K562 (cell line): ENCODE measurements at regions not wholly inside any gene's neighbourhood (a gene's known extent, or its start where the extent isn't known, plus 50 kb on each side); places are given as distances from the start of the nearest gene placed in this dataset.

Experiments
- ATAC-seq: fragments of 200-7000 bp; cut with Tn5 transposase; 3 replicates; pipeline ENCODE4 v1.9.1; 2020; ENCODE audit warnings: moderate library complexity
- BruUV-seq: library from RNA; stranded (reverse); fragments of 400-500 nt; replicated peaks from 2 replicates; lab custom pipeline; 2021; lab: Mats Ljungman, UMichigan
- CTCF ChIA-PET: fragments of 300-600 bp; formaldehyde crosslinking; extraction: SDS; loops from one replicate; lab custom pipeline; 2021; ENCODE audit warnings: low intra/inter-chr PET ratio; lab: Yijun Ruan, JAX
- POLR2A ChIA-PET: fragments of 300-600, 350-650 bp; sonication (Branson Sonifier 250); formaldehyde crosslinking; extraction: SDS; loops from one replicate; lab custom pipeline; 2021; ENCODE audit warnings: antibody characterized with exemption, inconsistent platforms; lab: Yijun Ruan, JAX
- DNase-seq, 4 experiments: peaks; one replicate each; pipeline versions ENCODE4 v3.0.0 to v3.0.0-alpha.2; 2011 to 2018; ENCODE audit warnings: low spot score in 3 of 4, mixed read lengths in 3 of 4; ENCODE audit errors: extremely low read depth in 1 of 4
- FAIRE-seq: peaks from 2 replicates; lab custom pipeline; 2011; peaks lifted over from hg19 to GRCh38; lab: Jason Lieb, UNC
- H2AFZ ChIP-seq: 2 replicates; pipeline ENCODE4 v1.6.0; 2011; ENCODE audit warnings: low read depth, low read length, control low read depth, inconsistent platforms
- H3K27ac ChIP-seq: fragments of 200-600 bp; 3 replicates; pipeline ENCODE4 v1.8.0; 2011; ENCODE audit warnings: low read depth, mild to moderate bottlenecking, control low read depth, inconsistent platforms, low read length, moderate library complexity, mixed read lengths; ENCODE audit errors: extremely low read depth
- H3K27me3 ChIP-seq, 2 experiments: fragments of 300-600 bp in 1 of 2; 2 replicates in 1 of 2; 3 replicates in 1 of 2; pipeline versions ENCODE4 v1.6.0 to v1.8.0; 2011; ENCODE audit warnings: inconsistent platforms in 2 of 2, low read length in 2 of 2, mild to moderate bottlenecking in 1 of 2, mixed read lengths in 1 of 2, moderate library complexity in 1 of 2; ENCODE audit not compliant: control insufficient read depth in 2 of 2, insufficient read depth in 2 of 2
- H3K36me3 ChIP-seq: fragments of 300-600 bp; 3 replicates; pipeline ENCODE4 v1.8.0; 2011; ENCODE audit warnings: mild to moderate bottlenecking, low read length, inconsistent platforms; ENCODE audit not compliant: control insufficient read depth, insufficient read depth
- H3K4me1 ChIP-seq, 2 experiments: fragments of 200-600 bp in 1 of 2; replicated peaks in 1 of 2; 2 replicates in 1 of 2; 3 replicates in 1 of 2; pipeline versions ENCODE4 v1.5.1 to v1.8.0; 2011; ENCODE audit warnings: inconsistent platforms in 2 of 2, low read length in 2 of 2, mild to moderate bottlenecking in 1 of 2, mixed read lengths in 1 of 2, moderate library complexity in 1 of 2; ENCODE audit not compliant: control insufficient read depth in 2 of 2, insufficient read depth in 2 of 2
- H3K4me2 ChIP-seq: 2 replicates; pipeline ENCODE4 v1.6.1; 2011; ENCODE audit warnings: low read length, control low read depth, inconsistent platforms, mixed read lengths; ENCODE audit not compliant: insufficient read depth
- H3K4me3 ChIP-seq: fragments of 200-600 bp; sonication (generic), shearing (Covaris generic); 2 replicates; pipeline ENCODE4 v1.5.1; 2016; ENCODE audit warnings: control low read depth, inconsistent platforms
- H3K79me2 ChIP-seq: fragments of 200-600 bp; 3 replicates; pipeline ENCODE4 v1.8.0; 2011; ENCODE audit warnings: low read length, inconsistent platforms; ENCODE audit not compliant: control insufficient read depth, insufficient read depth
- H3K9ac ChIP-seq, 2 experiments: 2 replicates each; pipeline versions ENCODE4 v1.6.0 to v1.6.1; 2011; ENCODE audit warnings: low read depth in 2 of 2, low read length in 2 of 2, control low read depth in 1 of 2, inconsistent platforms in 1 of 2, mild to moderate bottlenecking in 1 of 2, mixed read lengths in 1 of 2; ENCODE audit not compliant: insufficient read depth in 1 of 2
- H3K9me1 ChIP-seq: one replicate; pipeline ENCODE4 v1.6.0; 2011; ENCODE audit warnings: inconsistent platforms, mild to moderate bottlenecking, low read length, moderate library complexity; ENCODE audit not compliant: control insufficient read depth, insufficient read depth
- H3K9me3 ChIP-seq: replicated peaks from 2 replicates; pipeline ENCODE4 v1.5.1; 2011; ENCODE audit warnings: low read depth, low read length, inconsistent platforms; ENCODE audit not compliant: control insufficient read depth, insufficient read depth
- H4K20me1 ChIP-seq: replicated peaks from 2 replicates; pipeline ENCODE4 v1.6.1; 2011; ENCODE audit warnings: low read length, inconsistent platforms, mixed read lengths; ENCODE audit not compliant: control insufficient read depth, insufficient read depth
- CBX2 ChIP-seq: fragments of 200-600 bp; sonication (generic); IDR thresholded peaks from one replicate; pipeline ENCODE4 v1.6.1; 2012; ENCODE audit warnings: mild to moderate bottlenecking, low read length, inconsistent platforms; ENCODE audit not compliant: insufficient read depth, poor library complexity, severe bottlenecking
- E2F8 ChIP-seq: fragments of 450-650 bp; IDR thresholded peaks from 2 replicates; pipeline ENCODE4 v1.7.1; 2018; ENCODE audit warnings: mild to moderate bottlenecking, low read depth; ENCODE audit not compliant: partially characterized antibody
- HMGXB4 ChIP-seq: sonication (generic); formaldehyde crosslinking; IDR thresholded peaks from 2 replicates; pipeline ENCODE4 v1.8.1; 2023; ENCODE audit warnings: mild to moderate bottlenecking, missing genetic modification reagents
- MLX ChIP-seq, 2 experiments: fragments of 450-650 bp in 1 of 2; sonication (generic) in 1 of 2; formaldehyde crosslinking; conservative IDR thresholded peaks; 2 replicates each; pipeline versions ENCODE4 v1.4.0 to v1.8.1; 2020 to 2022; ENCODE audit warnings: mild to moderate bottlenecking in 1 of 2, missing genetic modification reagents in 1 of 2
- SRSF3 ChIP-seq: fragments of 200-400 bp; formaldehyde crosslinking; IDR thresholded peaks from 2 replicates; pipeline ENCODE4 v1.6.1; 2016; ENCODE audit warnings: mild to moderate bottlenecking, low read length, moderate library complexity; ENCODE audit not compliant: insufficient read depth
- USF1 ChIP-seq: sonication (generic); formaldehyde crosslinking; IDR thresholded peaks from 2 replicates; pipeline ENCODE4 v1.9.0; 2022; ENCODE audit warnings: mild to moderate bottlenecking, missing genetic modification reagents
- ZBTB11 ChIP-seq, 3 experiments: fragments of 200-800 bp in 1 of 3; fragments of 250-450 bp in 1 of 3; fragments of 450-650 bp in 1 of 3; sonication (Bioruptor Pico) in 1 of 3; sonication (Bioruptor generic) in 1 of 3; formaldehyde crosslinking in 1 of 3; IDR thresholded peaks; 2 replicates each; pipeline versions ENCODE4 v1.6.1 to v1.8.0; 2016 to 2022; ENCODE audit warnings: mild to moderate bottlenecking in 2 of 3, missing genetic modification characterization in 2 of 3, missing compliant biosample characterization in 1 of 3, moderate library complexity in 1 of 3
- ZBTB9 ChIP-seq: fragments of 450-650 bp; formaldehyde crosslinking; IDR thresholded peaks from 2 replicates; pipeline ENCODE4 v1.4.0; 2020; ENCODE audit warnings: mild to moderate bottlenecking, moderate library complexity
- WGBS: fragments of 100-300 bp; shearing (Covaris generic); methylation state at CpG from one replicate; pipeline ENCODE4 v1.1.6; 2016; ENCODE audit warnings: low coverage, mixed read lengths; ENCODE audit not compliant: insufficient coverage; ENCODE audit errors: missing lambda C conversion rate; 5-methylcytosine and 5-hydroxymethylcytosine counted together
- in situ Hi-C: fragments of 300-500 bp; cut with MboI; formaldehyde crosslinking; loops from 4 replicates; pipeline ENCODE4 v1.15.0; 2018; ENCODE audit warnings: inconsistent platforms, mixed read lengths
- intact Hi-C: fragments of 100-400 bp; cut with micrococcal nuclease; formaldehyde crosslinking; loops from 2 replicates; pipeline ENCODE4 v1.14.2; 2022

- no peaks in the 10 kb centered on the region for H4K20me1 ChIP-seq
- ChIA-PET POLR2A (interaction anchor here (0.7 to 1.0 kb wide), 3 partner anchors 12 to 581 kb away, joined by 3 to 4 read pairs (median 3); no protein-coding TSS in a partner anchor), CTCF (no interaction called here)
- DNase-seq (peak; percentile 62 to 79 (median 72)), ATAC-seq (peak; percentile 99), FAIRE-seq (peak; percentile 82)
- peaks cover 13 to 14% of the 10 kb centered on the region in 2 experiments; a peak in 3 of 5 replicates for H3K4me1 ChIP-seq
- no peaks in the 10 kb centered on the region for H3K79me2 ChIP-seq
- no peaks in the 10 kb centered on the region for H3K36me3 ChIP-seq
- peak overlapping the region; percentile 13; the same call in 1 of the 2 replicates for H3K4me3 ChIP-seq
- intact Hi-C loops, result no loop called here
- in situ Hi-C loops, result no loop called here
- no peaks in the 10 kb centered on the region for H3K27me3 ChIP-seq
- H3K9ac ChIP-seq, result peak overlapping the region; percentile 62 to 70; a peak in 2 of 4 replicates
- WGBS, result 2% methylated on average over 11 of the region's 14 CpGs
- peak overlapping the region; percentile 74 for H3K4me2 ChIP-seq
- H3K9me1 ChIP-seq, result peaks cover 3% of the 10 kb centered on the region
- peak overlapping the region; percentile 72; the same call in 2 of the 3 replicates for H3K27ac ChIP-seq
- BruUV-seq, result no TSS peak
- H3K9me3 ChIP-seq, result no peaks in the 10 kb centered on the region
- H2AFZ ChIP-seq, result peak overlapping the region; percentile 87
- TF ChIP-seq CBX2 (no peak), USF1 (CRISPR knock-in tag) (no peak), ZBTB9 (CRISPR knock-in tag) (no peak), MLX (CRISPR knock-in tag; conservative IDR thresholded peaks at IDR 0.05) (no peak), SRSF3 (no peak), ZBTB11 (CRISPR knock-in tag; IDR thresholded peaks at IDR 0.05) (no peak), HMGXB4 (CRISPR knock-in tag) (no peak), E2F8 (no peak)
Measured at GRCh38 chrX:40434947-40435346, 145.8 kb upstream of the ATP6AP2 start.
